NB4 (cell line): ENCODE measurements at regions not wholly inside any gene's neighbourhood (a gene's known extent, or its start where the extent isn't known, plus 50 kb on each side); places are given as distances from the start of the nearest gene placed in this dataset.

Experiments
- DNase-seq: peaks from one replicate; pipeline ENCODE4 v3.0.0; 2010; ENCODE audit warnings: low read depth
- H3K4me3 ChIP-seq: one replicate; pipeline ENCODE4 v1.5.1; 2011; ENCODE audit warnings: mild to moderate bottlenecking, low read depth, low read length, moderate library complexity
- CTCF ChIP-seq: IDR thresholded peaks from one replicate; pipeline ENCODE4 v1.5.1; 2012; ENCODE audit warnings: low read depth, low read length
- MAX ChIP-seq: IDR thresholded peaks from 2 replicates; pipeline ENCODE4 v1.6.1; 2011; ENCODE audit warnings: low read depth, low read length
- MYC ChIP-seq: IDR thresholded peaks from 2 replicates; pipeline ENCODE4 v1.6.1; 2011; ENCODE audit warnings: low read depth, low read length
- POLR2A ChIP-seq: IDR thresholded peaks from 2 replicates; pipeline ENCODE4 v1.6.1; 2011; ENCODE audit warnings: mild to moderate bottlenecking; ENCODE audit not compliant: insufficient read length; ENCODE audit errors: extremely low read depth

GRCh38 chr5:82917584-82917983 is 159.6 kb downstream of the TMEM167A start:
- H3K4me3 ChIP-seq: no peak overlapping the region
- no peak for DNase-seq
- TF ChIP-seq POLR2A: no peak
- no peak for TF ChIP-seq CTCF
- TF ChIP-seq MAX: no peak
- TF ChIP-seq MYC: no peak

DNA sequence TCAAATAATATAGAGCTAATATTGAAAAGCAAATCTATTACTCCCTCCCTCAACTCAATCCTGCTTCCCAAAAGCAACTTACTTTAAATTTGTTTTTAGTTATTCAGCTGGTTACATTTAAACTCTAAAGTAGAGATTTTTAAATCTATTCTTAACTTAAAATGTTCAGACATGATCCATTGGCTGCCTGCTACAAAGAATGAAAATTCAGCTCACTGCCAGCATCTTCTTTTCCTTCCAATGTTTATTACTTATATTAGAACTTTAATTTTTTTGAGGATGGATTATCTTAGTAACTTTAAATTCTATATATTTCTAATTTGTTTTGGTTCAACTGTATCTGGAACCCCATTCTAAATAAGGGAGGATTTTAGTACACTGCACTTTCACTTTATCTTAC is 163.2 kb downstream of the TMEM167A start:
- H3K4me3 ChIP-seq: no peak overlapping the region
- TF ChIP-seq MAX (no peak), CTCF (no peak), POLR2A (no peak), MYC (no peak)
- DNase-seq: no peak

- no peak overlapping the region for H3K4me3 ChIP-seq
- DNase-seq: no peak
- TF ChIP-seq MYC (no peak), MAX (no peak), CTCF (no peak), POLR2A (no peak)
These were observed 164.7 kb downstream of the TMEM167A start for GRCh38 chr5:82912462-82912861.

DNA sequence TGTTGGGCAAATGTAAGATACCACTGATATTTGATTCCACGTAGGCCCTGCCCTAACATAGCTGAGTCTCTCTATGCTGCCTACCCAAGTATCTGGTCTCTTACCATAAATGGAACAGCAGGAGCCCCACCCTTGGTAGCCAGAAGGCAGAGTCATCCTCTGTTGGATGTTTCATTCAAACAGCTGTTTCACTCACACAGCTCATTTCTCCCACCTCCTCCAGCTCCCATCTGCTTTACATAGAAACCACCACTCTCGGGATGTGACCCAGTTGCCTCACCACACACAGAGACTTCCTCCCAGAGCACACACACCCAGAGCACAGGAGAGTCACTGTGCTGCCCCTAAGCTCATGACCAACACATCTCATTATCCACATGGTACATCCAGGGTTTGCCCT is 165.3 kb downstream of the TMEM167A start:
- TF ChIP-seq CTCF (no peak), POLR2A (no peak), MAX (no peak), MYC (no peak)
- H3K4me3 ChIP-seq: no peak overlapping the region
- DNase-seq: no peak

- TF ChIP-seq MAX: no peak
- no peak for TF ChIP-seq MYC
- TF ChIP-seq CTCF: no peak
- no peak for TF ChIP-seq POLR2A
- no peak for DNase-seq
- no peak overlapping the region for H3K4me3 ChIP-seq
These were observed 166.3 kb downstream of the TMEM167A start for GRCh38 chr5:82910905-82911304.

DNA sequence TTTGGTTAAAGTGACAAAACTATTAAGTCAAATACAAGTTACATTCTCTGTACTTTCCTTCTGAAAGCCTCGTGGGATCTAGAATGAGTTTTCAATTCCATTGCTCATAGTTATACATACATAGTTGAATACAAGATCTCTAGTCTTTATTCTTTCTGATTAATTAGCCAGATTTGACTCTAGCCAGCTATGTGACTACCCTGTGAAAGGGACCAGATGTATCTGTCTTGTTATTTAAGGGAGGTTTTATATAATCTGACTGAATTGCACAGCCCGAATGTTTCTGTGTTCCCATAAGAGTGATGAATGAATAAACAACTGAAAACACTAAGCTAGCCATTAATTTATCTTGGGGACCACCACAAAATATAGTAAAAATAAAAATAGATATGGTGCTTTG is 166.7 kb downstream of the TMEM167A start:
- DNase-seq: no peak

More for the DNA sequence above, 166.7 kb downstream of the TMEM167A start:
- H3K4me3 ChIP-seq: no peak overlapping the region
- TF ChIP-seq CTCF (no peak), MAX (no peak), MYC (no peak), POLR2A (no peak)
